Loucy (cell line): ENCODE measurements at regions not wholly inside any gene's neighbourhood (a gene's known extent, or its start where the extent isn't known, plus 50 kb on each side); places are given as distances from the start of the nearest gene placed in this dataset.

Source experiments
- H2AFZ ChIP-seq: fragments of 200-600 bp; sonication (generic); 2 replicates; pipeline ENCODE4 v1.6.0; 2016; ENCODE audit warnings: antibody characterized with exemption, mild to moderate bottlenecking, low read length, moderate library complexity
- H3F3A ChIP-seq: fragments of 200-600 bp; 2 replicates; pipeline ENCODE4 v1.6.0; 2016; ENCODE audit warnings: antibody characterized with exemption, low read depth, mild to moderate bottlenecking
- H3K27me3 ChIP-seq: fragments of 200-600 bp; sonication (generic); 2 replicates; pipeline ENCODE4 v1.6.1; 2014; ENCODE audit warnings: low read length, mild to moderate bottlenecking; ENCODE audit not compliant: insufficient read depth, poor library complexity, severe bottlenecking
- H3K36me3 ChIP-seq: fragments of 200-600 bp; sonication (generic); 2 replicates; pipeline ENCODE4 v1.6.1; 2016; ENCODE audit warnings: low read length; ENCODE audit not compliant: insufficient read depth
- H3K4me1 ChIP-seq: fragments of 200-600 bp; sonication (generic); 2 replicates; pipeline ENCODE4 v1.5.1; 2014; ENCODE audit warnings: low read length, mild to moderate bottlenecking; ENCODE audit not compliant: insufficient read depth, poor library complexity, severe bottlenecking
- H3K4me2 ChIP-seq: fragments of 200-600 bp; sonication (generic); 2 replicates; pipeline ENCODE4 v1.6.0; 2014; ENCODE audit warnings: antibody characterized with exemption, low read length, low read depth, mild to moderate bottlenecking; ENCODE audit not compliant: poor library complexity, severe bottlenecking
- H3K4me3 ChIP-seq: fragments of 200-600 bp; sonication (generic); 2 replicates; pipeline ENCODE4 v1.5.1; 2014; ENCODE audit warnings: low read length, mild to moderate bottlenecking, mixed read lengths; ENCODE audit not compliant: poor library complexity, severe bottlenecking
- H3K79me2 ChIP-seq: fragments of 200-600 bp; sonication (generic); 2 replicates; pipeline ENCODE4 v1.6.1; 2014; ENCODE audit warnings: low read length; ENCODE audit not compliant: insufficient read depth
- H3K9ac ChIP-seq: fragments of 200-600 bp; sonication (generic); 2 replicates; pipeline ENCODE4 v1.6.0; 2014; ENCODE audit warnings: mild to moderate bottlenecking, low read depth, low read length, moderate library complexity; ENCODE audit not compliant: poor library complexity, severe bottlenecking
- H3K9me2 ChIP-seq: fragments of 200-600 bp; sonication (generic); replicated peaks from 2 replicates; pipeline ENCODE4 v1.6.1; 2016; ENCODE audit warnings: low read depth, low read length, mixed read lengths
- H3K9me3 ChIP-seq: fragments of 200-600 bp; sonication (generic); 2 replicates; pipeline ENCODE4 v1.6.1; 2014; ENCODE audit warnings: mild to moderate bottlenecking, antibody characterized with exemption, low read length, low read depth; ENCODE audit not compliant: insufficient read depth
- H4K20me1 ChIP-seq: fragments of 200-600 bp; sonication (generic); 2 replicates; pipeline ENCODE4 v1.6.0; 2014; ENCODE audit warnings: antibody characterized with exemption, low read length, mild to moderate bottlenecking; ENCODE audit not compliant: insufficient read depth, poor library complexity, severe bottlenecking
- CTCF ChIP-seq: fragments of 200-600 bp; sonication (generic); conservative IDR thresholded peaks from 2 replicates; pipeline ENCODE4 v1.5.1; 2014; ENCODE audit warnings: mild to moderate bottlenecking, antibody characterized with exemption, low read length
- EZH2phosphoT487 ChIP-seq: fragments of 200-600 bp; IDR thresholded peaks from 2 replicates; pipeline ENCODE4 v1.6.1; 2018; ENCODE audit warnings: antibody characterized with exemption, mild to moderate bottlenecking, moderate library complexity, borderline replicate concordance

GRCh38 chr5:125044491-125045282, 298.2 kb upstream of the ZNF608 start:
- H3K4me1 ChIP-seq, result no peaks in the 10 kb centered on the region
- H2AFZ ChIP-seq, result no peak overlapping the region
- H3K27me3 ChIP-seq, result no peaks in the 10 kb centered on the region
- H3K4me2 ChIP-seq, result no peak overlapping the region
- no peak for TF ChIP-seq EZH2phosphoT487
- no peak for TF ChIP-seq CTCF
- H3K9me3 ChIP-seq, result no peaks in the 10 kb centered on the region
- no peaks in the 10 kb centered on the region for H4K20me1 ChIP-seq
- no peak overlapping the region for H3K4me3 ChIP-seq
- no peaks in the 10 kb centered on the region for H3K36me3 ChIP-seq
- H3K9ac ChIP-seq, result no peak overlapping the region
- H3K9me2 ChIP-seq, result no peaks in the 10 kb centered on the region
- no peaks in the 10 kb centered on the region for H3F3A ChIP-seq
- no peaks in the 10 kb centered on the region for H3K79me2 ChIP-seq

GRCh38 chr5:125045646-125046045, 299.2 kb upstream of the ZNF608 start:
- TF ChIP-seq CTCF, result no peak
- TF ChIP-seq EZH2phosphoT487, result no peak

GRCh38 chr5:125046838-125047237, 300.4 kb upstream of the ZNF608 start:
- TF ChIP-seq CTCF, result no peak
- TF ChIP-seq EZH2phosphoT487, result no peak

More at GRCh38 chr5:125045646-125046045, 299.2 kb upstream of the ZNF608 start:
- Histone ChIP-seq H3K9ac (no peak overlapping the region), H3K36me3 (no peaks in the 10 kb centered on the region), H3K9me3 (no peaks in the 10 kb centered on the region), H3K4me1 (no peaks in the 10 kb centered on the region), H2AFZ (no peak overlapping the region), H3K79me2 (no peaks in the 10 kb centered on the region), H4K20me1 (no peaks in the 10 kb centered on the region), H3K4me3 (no peak overlapping the region), H3K27me3 (no peaks in the 10 kb centered on the region), H3K4me2 (no peak overlapping the region), H3F3A (no peaks in the 10 kb centered on the region), H3K9me2 (no peaks in the 10 kb centered on the region)

More at GRCh38 chr5:125046838-125047237, 300.4 kb upstream of the ZNF608 start:
- Histone ChIP-seq H4K20me1 (no peaks in the 10 kb centered on the region), H3F3A (no peaks in the 10 kb centered on the region), H3K4me2 (no peak overlapping the region), H3K9me3 (no peaks in the 10 kb centered on the region), H3K27me3 (no peaks in the 10 kb centered on the region), H3K9me2 (no peaks in the 10 kb centered on the region), H2AFZ (no peak overlapping the region), H3K79me2 (no peaks in the 10 kb centered on the region), H3K4me3 (no peak overlapping the region), H3K36me3 (no peaks in the 10 kb centered on the region), H3K4me1 (no peaks in the 10 kb centered on the region), H3K9ac (no peak overlapping the region)
